Osteocyte (in vitro differentiated cells): ENCODE measurements at regions not wholly inside any gene's neighbourhood (a gene's known extent, or its start where the extent isn't known, plus 50 kb on each side); places are given as distances from the start of the nearest gene placed in this dataset.

Experiments
- DNase-seq: peaks from one replicate; pipeline ENCODE4 v3.0.0; 2021; ENCODE audit warnings: mixed read lengths; ENCODE audit not compliant: unreplicated experiment; ENCODE audit errors: extremely low spot score
- H3K27ac Mint-ChIP-seq: one replicate; pipeline ENCODE4 v1.8.0; 2021; ENCODE audit warnings: mild to moderate bottlenecking, mixed read lengths; ENCODE audit not compliant: unreplicated experiment
- H3K27me3 Mint-ChIP-seq: one replicate; pipeline ENCODE4 v1.8.0; 2021; ENCODE audit warnings: mixed read lengths; ENCODE audit not compliant: unreplicated experiment
- H3K36me3 Mint-ChIP-seq: one replicate; pipeline ENCODE4 v1.8.0; 2021; ENCODE audit warnings: mixed read lengths; ENCODE audit not compliant: unreplicated experiment
- H3K4me1 Mint-ChIP-seq: one replicate; pipeline ENCODE4 v1.8.0; 2021; ENCODE audit warnings: mixed read lengths; ENCODE audit not compliant: unreplicated experiment
- H3K4me3 Mint-ChIP-seq: one replicate; pipeline ENCODE4 v1.8.0; 2021; ENCODE audit warnings: mild to moderate bottlenecking, moderate library complexity, mixed read lengths; ENCODE audit not compliant: unreplicated experiment
- H3K9me3 Mint-ChIP-seq: one replicate; pipeline ENCODE4 v1.8.0; 2021; ENCODE audit warnings: mixed read lengths; ENCODE audit not compliant: unreplicated experiment
- CTCF ChIP-seq: fragments of 200-600 bp; sonication (generic); IDR thresholded peaks from 2 replicates; pipeline ENCODE4 v1.5.0; 2021; ENCODE audit warnings: antibody characterized with exemption, mild to moderate bottlenecking, moderate library complexity

GRCh38 chr7:26584987-26585665 is 279.3 kb downstream of the SKAP2 start:
- Mint-ChIP-seq H3K4me1 (no peaks in the 10 kb centered on the region), H3K27ac (no peak overlapping the region), H3K9me3 (no peaks in the 10 kb centered on the region), H3K36me3 (no peaks in the 10 kb centered on the region), H3K4me3 (no peak overlapping the region), H3K27me3 (peaks cover 2% of the 10 kb centered on the region)
- TF ChIP-seq CTCF, result no peak
- no peak for DNase-seq

GRCh38 chr7:26587536-26587935 is 276.9 kb downstream of the SKAP2 start:
- no peak for DNase-seq
- no peak for TF ChIP-seq CTCF
- H3K27ac Mint-ChIP-seq, result no peak overlapping the region
- H3K36me3 Mint-ChIP-seq, result no peaks in the 10 kb centered on the region
- no peak overlapping the region for H3K4me3 Mint-ChIP-seq
- no peaks in the 10 kb centered on the region for H3K9me3 Mint-ChIP-seq
- H3K27me3 Mint-ChIP-seq, result no peaks in the 10 kb centered on the region
- no peaks in the 10 kb centered on the region for H3K4me1 Mint-ChIP-seq

DNA sequence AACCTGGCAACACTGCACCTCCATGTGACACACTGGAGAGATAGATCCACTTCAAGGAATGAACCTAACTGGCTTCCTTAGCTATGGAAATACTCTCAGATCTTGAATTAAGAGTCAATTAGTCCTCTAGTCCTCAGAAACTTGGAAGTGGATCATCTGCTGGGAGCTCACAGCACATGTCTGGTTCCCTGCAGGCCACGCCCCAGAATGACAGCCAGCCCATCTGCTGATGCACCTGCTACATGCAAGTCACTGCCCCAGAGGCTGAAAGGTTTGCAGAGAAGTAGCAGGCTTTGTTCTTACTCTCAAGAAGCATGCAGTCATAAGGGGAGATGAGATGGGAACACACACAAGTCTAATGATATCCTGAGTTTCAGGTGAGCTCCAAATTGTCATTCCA is 275.9 kb downstream of the SKAP2 start:
- Mint-ChIP-seq H3K4me1 (no peaks in the 10 kb centered on the region), H3K36me3 (no peaks in the 10 kb centered on the region), H3K9me3 (no peaks in the 10 kb centered on the region), H3K4me3 (no peak overlapping the region), H3K27ac (no peak overlapping the region), H3K27me3 (no peaks in the 10 kb centered on the region)
- no peak for DNase-seq
- no peak for TF ChIP-seq CTCF

GRCh38 chr7:26590709-26591108 is 273.7 kb downstream of the SKAP2 start:
- Mint-ChIP-seq H3K9me3 (no peaks in the 10 kb centered on the region), H3K4me1 (no peaks in the 10 kb centered on the region), H3K27ac (no peak overlapping the region), H3K36me3 (no peaks in the 10 kb centered on the region), H3K27me3 (no peaks in the 10 kb centered on the region), H3K4me3 (no peak overlapping the region)
- TF ChIP-seq CTCF, result no peak
- DNase-seq, result no peak

GRCh38 chr7:26592011-26592410 is 272.4 kb downstream of the SKAP2 start:
- TF ChIP-seq CTCF, result no peak
- Mint-ChIP-seq H3K4me3 (no peak overlapping the region), H3K36me3 (no peaks in the 10 kb centered on the region), H3K4me1 (no peaks in the 10 kb centered on the region), H3K27me3 (no peaks in the 10 kb centered on the region), H3K9me3 (no peaks in the 10 kb centered on the region), H3K27ac (no peak overlapping the region)
- DNase-seq, result no peak
